NCI-H2227 treated with DMSO at 0.1 percent for 48 hours (cell line): ENCODE measurements at regions not wholly inside any gene's neighbourhood (a gene's known extent, or its start where the extent isn't known, plus 50 kb on each side); places are given as distances from the start of the nearest gene placed in this dataset.

Experiments used
- DNase-seq: peaks from one replicate; lab custom pipeline; 2025; lab: John Stamatoyannopoulos, UW

DNA sequence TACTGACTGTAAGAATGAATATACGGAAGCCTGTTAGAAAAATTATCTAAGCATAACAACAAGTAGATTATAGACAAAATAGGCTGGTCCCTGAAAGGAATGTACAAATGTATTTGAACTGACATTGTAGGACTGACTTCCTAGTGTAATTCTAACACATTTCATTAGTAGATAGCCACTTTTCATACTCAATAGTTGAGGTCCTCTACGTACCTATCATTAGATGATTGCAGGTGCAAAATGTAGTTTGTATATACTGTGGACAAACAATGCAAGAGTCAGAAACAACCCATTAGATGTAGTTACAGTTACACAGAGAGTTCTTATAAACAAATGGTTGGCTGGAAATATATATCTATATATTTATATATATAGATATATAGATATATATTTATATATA, 402.3 kb upstream of the SLITRK6 start:
- DNase-seq, result no peak

DNA sequence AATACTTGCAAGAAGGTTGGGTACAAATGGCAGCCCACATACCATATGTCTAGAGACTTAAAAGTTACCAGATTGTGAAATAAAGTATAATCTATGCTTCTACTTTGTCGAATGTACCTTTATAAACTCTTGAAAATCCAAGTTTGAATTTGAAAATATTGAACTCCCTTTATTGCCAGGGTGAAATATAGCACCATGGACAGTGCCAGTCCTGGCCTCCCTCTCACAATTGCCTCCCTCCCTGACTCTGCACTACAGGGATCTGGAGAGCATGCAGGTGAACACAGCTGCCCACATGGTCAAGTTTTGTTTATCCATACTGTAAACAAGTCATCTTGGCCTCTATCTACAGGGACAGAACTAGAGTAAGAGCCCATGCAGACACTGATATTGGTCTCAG, 394.1 kb upstream of the SLITRK6 start:
- no peak for DNase-seq

DNA sequence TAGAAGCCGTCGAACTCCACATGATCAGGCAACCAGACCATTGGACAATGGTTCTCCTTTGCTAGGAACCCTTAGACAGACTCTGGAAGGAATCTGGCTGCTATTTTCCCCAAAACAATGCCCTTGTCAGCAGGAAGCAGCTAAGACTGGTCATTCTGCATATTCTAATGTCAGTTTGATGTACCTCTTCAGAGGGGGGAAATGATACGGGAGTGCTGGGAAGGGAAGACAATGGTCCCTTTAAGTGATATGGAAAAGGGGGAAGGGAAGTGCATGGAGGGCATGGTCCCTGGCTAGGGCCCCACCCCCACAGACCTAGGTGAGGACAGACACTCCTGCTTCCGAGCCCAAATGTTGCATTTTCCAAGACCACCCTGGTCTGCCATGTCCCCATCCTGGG, 389.0 kb upstream of the SLITRK6 start:
- no peak for DNase-seq

DNA sequence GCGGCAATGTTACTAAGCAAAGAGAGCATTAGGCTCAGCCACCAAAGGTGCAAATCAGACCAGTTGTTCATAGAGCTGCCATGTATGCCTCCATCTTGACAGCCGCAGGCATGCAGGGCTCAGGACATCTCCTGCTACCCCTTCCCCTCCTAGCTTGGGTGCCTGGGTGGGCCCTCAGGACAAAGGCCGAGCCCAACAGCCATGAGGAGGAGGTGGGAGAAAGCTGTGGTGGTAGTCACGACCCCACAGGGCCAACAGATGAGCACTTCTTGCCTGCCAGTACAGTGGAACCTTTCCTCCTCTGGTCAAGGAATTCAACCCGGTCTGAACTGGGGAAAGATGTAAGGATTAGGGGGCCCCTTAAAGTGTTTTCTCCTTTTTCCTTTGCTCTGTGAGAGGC, 386.4 kb upstream of the SLITRK6 start:
- no peak for DNase-seq

DNA sequence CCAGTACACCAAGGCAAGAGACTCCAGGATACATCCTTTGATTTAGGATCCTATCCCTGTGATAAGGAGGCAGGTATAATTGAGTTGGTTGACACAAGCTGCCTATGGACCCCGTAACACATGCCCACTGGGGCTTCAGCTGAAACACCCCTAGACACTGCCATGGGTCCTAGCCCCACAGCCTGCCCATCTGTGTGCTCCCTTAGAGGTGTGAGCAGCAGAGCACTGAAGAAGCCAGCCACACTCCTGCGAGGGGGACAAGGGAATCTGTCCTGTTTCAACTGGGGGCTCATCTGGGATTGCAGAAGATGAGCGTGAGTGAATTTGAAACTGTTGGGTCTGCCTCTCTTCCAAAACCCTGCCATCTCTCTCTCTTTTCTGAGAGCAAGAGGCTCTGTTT, 385.9 kb upstream of the SLITRK6 start:
- DNase-seq, result no peak

DNA sequence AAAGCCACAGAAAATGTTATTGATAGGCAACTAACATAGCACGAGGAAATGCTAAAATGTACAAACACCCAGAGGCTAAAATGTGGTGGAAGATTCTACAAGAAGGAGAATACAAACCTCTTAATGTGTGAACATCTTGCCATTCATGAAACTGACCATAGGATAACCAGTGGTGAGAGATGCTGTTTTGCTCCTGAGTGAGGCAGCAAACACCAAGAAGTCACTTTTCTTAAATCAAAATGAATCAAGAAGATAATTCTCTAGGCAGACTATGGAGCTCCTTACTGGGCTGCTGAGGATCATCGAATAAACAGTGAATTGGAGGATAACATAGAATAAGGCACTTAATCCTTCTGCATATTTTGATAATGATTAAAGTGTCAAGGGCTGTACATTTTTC, 375.4 kb upstream of the SLITRK6 start:
- peak; percentile 4 for DNase-seq

DNA sequence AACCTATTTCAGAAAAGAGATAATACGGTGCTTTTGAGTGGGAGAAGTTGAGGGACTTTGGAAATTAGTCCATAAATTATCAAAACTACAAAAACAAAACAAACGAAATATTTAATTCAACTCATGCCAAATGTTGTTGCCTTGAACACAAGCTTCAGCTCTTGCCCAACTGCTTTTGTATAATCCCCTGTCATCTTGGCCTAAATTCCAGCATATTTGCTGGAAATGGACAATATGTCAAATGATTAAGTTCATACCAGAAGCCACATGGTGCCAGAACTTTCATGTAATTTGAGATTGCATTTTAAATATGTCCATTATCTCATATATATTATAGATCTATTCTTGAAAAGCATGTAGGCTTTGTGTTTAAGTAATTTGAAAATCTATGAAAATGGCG, 373.7 kb upstream of the SLITRK6 start:
- no peak for DNase-seq

DNA sequence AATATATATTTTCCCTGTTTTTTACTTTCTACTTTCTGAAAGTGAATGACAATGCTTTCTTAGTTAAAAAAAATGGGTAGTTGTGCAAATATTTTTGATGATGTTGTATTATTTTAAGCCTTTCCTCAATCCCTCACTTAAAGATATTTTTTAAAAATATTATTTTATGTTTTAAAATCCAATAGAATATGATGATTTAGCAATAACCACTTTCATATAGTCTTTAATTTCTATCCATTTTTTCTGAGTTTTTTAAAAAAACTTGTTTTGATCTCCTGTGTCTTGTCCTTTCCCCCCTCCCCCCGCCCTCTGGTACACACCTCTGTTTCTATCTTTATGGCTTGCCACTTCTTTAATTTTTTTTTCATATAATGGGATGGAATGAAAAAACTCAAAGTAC, 362.0 kb upstream of the SLITRK6 start:
- no peak for DNase-seq

DNA sequence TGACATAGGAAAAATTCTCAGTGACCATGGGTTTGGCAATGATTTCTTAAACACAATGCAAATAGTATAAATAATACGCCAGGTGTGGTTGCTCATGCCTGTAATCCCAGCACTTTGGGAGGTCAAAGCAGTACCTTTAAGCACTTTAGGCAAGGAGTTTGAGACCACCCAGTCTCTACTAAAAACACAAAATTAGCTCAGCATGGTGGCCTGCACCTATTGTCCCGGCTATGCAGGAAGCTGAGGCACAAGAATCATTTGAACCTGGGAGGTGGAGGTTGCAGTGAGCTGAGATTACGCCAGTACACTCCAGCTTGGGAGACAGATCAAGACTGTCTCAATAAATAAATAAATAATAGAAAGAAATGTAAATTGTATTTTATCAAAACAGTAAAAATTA, 356.5 kb upstream of the SLITRK6 start:
- DNase-seq, result no peak

DNA sequence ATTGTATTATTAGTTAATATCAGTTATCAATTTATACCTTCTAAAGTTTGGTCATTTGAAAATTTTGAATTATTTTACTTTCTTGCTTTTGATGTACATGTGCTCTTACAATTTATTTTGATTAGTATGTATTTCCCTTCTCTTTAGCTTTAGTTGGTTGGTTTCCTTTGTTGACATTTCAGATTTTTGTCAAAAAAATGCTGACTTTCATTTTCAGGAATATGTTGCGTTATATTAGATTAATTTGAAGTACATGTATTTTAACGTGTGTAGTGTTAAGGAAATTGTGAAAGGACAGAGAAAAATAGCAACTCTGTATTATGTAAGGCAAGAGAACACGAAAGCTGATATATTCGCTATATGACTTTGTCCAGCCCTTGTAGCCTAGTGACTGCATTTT, 342.9 kb upstream of the SLITRK6 start:
- DNase-seq, result no peak

DNA sequence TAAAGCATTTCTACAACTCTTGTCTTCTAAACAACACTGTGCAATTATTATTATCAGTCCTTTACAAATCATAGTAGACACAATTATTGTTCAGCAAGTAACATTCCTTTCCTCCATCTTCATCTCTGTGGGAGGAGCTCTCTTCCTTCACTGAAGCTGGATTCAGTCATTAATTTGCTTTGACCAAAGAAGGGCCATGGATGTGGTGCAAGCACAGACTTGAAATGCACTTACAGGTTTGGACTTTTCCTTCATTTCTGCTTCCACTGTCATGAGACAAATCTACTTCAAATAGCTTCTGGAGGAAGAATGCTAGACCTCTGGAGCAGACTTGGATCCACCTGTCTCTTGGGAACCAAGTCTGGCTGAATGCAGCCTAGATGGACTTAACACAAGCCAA, 336.6 kb upstream of the SLITRK6 start:
- DNase-seq, result no peak

DNA sequence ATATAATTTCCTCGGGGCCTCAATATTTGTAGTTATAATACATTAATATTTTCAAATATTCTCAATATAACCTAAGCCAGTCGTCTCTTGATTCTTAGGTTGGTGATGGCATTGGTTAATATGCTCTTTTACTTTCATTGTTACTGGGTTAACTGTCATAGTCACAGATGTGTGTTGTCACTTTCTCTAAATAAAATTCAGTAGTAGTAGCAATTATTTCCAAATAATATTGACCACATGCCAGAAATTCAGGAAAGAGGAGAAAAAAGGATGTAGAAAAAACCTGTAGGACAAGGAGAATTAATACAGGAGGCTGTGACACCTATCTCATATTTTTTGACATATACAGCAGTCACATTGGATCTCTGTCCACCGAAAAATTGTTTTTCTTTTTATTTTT, 322.7 kb upstream of the SLITRK6 start:
- no peak for DNase-seq

DNA sequence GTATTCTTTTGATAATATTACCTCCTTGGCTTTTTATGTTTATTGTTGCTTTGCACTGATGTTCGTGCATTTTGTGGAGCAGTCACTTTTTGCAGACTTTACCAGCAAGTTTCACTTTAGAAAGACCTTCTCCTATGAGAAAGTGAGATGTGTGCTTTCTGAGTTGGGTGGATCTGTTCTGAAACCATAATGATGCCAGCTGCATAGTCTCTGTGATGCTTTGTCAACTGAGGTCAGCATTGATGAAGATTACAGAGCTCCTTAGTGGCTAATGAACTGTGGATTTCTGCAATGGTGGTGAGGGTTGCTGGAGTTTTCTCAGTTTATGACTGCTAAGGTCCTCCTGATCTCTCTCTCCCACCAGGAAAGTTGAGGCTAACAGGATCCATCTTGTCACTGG, 309.9 kb upstream of the SLITRK6 start:
- no peak for DNase-seq

DNA sequence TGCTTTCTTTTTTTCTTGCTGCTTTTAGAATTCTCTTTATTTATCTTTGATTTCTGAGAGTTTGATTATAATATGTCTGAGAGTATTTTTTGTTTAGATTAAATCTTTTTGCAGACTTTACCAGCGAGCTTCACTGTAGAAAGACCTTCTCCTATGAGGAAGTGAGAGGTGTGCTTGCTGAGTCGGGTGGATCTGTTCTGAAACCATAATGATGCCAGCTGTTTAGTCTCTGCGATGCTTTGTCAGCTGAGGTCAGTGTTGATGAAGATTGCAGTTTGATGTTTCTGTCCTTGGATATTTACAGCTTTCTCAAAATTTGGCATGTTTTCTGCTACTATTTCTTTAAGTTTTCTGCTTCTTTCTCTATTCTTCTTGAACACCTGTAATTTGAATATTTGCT, 309.1 kb upstream of the SLITRK6 start:
- no peak for DNase-seq

DNA sequence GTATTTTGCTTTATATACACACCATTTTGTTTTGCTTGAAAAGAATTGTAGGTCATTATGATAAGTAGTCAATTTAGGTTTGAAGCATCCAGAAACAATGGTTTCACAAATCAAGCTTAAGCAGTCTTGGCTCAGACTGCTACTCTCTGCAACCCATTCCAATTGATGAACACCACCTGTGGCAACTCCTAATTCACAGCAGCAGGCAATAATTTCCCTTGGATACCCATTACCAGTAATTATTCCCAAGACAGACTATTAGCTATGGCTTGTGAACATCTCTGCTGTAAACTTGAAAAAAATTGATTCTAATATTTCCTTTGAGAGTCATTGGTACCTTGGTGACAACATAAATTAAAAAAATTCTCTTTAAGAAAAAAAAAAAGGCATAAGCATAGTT, 299.3 kb upstream of the SLITRK6 start:
- no peak for DNase-seq

DNA sequence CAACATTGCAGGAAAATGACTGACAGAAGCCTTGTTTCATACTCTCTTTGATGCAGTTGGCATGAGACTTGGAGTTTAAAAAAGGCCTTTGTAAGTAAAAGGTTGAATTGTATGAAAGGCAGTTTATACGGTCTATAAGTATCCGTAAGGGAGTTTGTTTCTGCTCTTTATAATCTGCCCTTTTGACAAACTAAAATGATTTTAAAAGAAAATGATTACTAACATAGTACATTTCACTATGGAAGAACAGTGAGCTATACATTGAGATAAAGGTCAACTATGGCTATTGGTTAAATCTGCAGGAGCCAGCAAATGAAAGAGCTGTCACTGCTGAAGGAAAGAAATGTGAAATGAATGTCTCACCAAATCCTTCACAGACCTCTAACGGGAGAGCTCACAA, 296.1 kb upstream of the SLITRK6 start:
- no peak for DNase-seq

DNA sequence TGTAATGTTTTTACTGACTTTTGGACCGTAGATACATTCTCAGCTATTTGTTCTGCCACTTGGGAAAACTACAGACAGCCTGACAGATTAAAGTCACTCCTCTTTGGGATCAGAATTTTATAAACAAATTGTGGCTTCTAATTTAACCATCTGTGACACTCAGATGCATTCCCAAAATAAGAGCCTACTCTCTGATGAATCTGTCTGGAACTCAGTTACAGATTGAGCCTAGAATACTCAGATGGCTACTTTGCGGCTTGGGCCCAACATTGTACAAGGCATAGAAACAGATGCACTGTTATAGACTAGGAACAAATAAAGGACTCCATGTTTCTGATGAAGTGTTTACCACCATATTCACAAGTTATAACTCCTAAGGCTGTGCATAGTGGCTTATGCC, 291.0 kb upstream of the SLITRK6 start:
- no peak for DNase-seq

DNA sequence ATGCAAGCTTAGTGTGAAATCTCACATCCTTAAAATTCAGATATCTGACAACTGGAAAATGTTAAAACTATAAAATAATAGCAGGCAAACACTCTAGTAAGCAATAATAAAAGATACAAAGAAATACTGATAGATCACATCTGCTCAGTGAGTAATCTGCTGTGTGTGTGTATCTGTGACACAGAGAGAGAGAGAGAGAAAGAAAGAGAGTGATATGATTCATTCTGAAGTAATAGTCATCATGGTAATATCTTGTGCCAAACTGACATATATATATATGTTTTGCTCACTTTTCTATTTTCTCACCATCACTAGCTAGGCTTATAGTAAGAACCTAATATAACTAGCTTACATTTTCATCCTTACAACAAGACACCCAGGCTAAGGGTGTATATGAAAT, 288.0 kb upstream of the SLITRK6 start:
- no peak for DNase-seq

DNA sequence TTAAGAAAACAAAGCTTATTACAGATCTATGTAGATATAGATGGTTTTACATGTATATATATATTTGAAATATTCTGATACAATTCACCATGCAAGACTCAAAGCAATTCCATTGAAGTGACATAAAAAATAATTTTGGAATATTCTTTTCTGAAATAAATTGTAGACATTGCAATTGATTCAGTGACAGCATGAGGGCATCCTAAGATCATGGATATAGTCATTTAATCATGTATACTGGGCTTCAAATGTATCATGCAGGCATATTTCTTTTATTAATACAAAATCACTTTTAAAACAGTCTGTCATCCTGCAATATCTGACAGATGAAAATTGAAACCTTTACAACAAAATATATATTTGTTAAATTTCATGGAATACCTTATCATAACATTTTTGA, 286.7 kb upstream of the SLITRK6 start:
- DNase-seq, result no peak

DNA sequence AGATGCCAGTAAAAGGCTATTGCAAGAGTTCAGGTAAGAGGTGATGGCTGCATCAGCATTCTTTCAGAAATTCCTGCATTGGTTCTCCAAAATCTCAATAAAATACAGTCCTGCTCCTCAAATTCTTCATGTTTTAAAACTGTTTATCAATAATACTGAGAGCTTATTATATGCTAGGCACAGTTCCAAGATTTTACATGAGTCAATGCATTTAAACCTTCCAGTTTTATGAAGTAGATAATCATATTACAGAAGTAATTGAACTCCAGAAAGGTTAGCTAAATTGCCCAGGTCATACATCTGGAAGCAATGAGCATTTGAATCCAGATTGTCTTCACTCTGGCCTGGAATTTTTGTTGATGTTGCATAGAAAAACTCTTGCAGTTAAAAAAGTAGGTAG, 282.9 kb upstream of the SLITRK6 start:
- peak; percentile 13 for DNase-seq

DNA sequence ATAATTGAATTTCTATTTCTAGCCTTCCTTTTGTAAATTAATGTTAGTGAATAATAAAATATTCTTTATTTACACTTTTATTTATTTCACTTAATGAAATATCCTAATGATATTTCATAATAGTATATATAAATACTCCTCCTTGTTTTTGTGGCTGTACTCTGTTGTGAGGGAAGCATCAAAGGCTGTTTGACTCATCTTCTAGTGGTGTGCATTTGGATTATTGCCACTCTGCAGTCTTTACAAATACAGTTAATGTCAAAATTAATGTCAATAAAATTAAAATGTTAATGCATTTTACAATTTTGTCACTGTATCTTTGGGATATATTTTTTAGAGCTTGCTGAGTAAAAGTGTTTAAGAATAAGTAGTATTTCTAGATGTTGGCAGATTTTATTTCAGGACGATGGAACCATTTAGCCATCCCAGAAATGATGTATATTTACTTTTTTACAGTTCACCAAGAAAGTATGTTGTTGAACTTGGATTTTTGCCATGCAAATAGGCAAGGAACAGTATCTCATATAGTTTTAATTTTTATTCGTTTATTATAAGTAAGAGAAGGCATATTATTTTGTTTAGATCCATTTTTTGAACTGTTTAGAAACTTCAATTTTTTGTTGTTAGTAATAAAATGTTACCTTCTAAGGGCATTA, 281.2 kb upstream of the SLITRK6 start:
- DNase-seq, result no peak

DNA sequence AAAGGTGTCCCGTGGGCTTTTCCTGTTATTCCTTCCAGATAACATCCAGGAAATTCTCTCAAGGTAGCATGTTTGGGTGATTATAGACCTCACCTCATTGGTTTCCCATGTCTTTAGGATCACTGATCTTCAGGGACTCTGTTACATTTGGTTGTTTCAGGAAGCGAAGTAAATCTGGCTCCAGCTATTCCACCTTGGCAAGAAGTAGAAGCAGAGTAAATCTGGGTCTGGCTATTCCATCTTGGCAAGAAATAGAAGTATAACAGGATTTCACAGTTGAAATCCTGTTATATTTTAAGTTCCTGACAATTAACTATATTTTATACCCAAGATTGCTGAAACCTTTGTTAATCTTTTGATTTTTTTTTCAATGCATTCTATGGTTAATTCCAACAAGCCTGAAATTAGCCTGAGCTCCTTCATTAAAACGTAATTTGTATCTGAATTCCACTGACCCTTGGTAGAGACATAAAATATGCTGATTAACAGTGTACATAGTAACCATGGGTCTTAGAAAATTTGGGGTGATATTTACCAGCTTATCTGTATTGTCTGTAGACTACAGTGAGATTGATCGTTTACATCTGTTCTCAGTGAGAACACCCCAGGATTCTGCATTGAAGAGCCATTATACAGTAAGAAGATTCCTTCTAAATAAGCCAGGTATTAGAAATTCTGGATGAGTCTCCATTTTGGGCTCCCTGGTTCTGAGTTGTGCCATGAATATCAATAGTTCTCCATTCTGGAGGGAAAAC, 267.6 kb upstream of the SLITRK6 start:
- DNase-seq, result no peak

DNA sequence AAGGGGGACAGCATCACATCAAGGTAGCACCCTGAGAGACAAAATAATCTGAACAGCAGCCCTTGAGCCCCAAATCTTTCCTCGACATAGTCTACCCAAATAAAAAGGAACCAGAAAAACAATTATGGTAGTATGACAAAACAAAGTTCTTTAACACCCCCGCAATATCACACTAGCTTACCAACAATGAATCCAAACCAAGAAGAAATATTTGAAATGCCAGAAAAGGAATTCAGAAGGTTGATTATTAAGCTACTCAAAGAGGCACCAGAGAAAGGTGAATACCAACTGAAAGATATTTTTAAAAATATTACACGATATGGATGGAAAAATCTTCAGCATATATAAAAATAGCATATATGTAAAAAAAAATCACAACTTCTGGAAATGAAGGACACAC, 252.9 kb upstream of the SLITRK6 start:
- DNase-seq, result no peak
